MM.1S (cell line): ENCODE measurements at regions not wholly inside any gene's neighbourhood (a gene's known extent, or its start where the extent isn't known, plus 50 kb on each side); places are given as distances from the start of the nearest gene placed in this dataset.

Experiments
- DNase-seq: peaks from one replicate; pipeline ENCODE4 v3.0.0-alpha.2; 2015
- H2AFZ ChIP-seq: fragments of 300-600 bp; sonication (generic); 2 replicates; pipeline ENCODE4 v1.6.0; 2016; ENCODE audit warnings: antibody characterized with exemption, low read length
- H3F3A ChIP-seq: fragments of 300-600 bp; sonication (generic); 2 replicates; pipeline ENCODE4 v1.6.1; 2016; ENCODE audit warnings: mild to moderate bottlenecking, antibody characterized with exemption, low read length, moderate library complexity, mixed read lengths; ENCODE audit not compliant: insufficient read depth
- H3K27ac ChIP-seq: fragments of 300-600 bp; sonication (generic); 2 replicates; pipeline ENCODE4 v1.5.1; 2016; ENCODE audit warnings: mild to moderate bottlenecking, low read length
- H3K27me3 ChIP-seq: fragments of 300-600 bp; sonication (generic); replicated peaks from 2 replicates; pipeline ENCODE4 v1.6.0; 2016; ENCODE audit warnings: low read length; ENCODE audit not compliant: insufficient read depth
- H3K36me3 ChIP-seq: fragments of 300-600 bp; sonication (generic); replicated peaks from 2 replicates; pipeline ENCODE4 v1.6.1; 2016; ENCODE audit warnings: mild to moderate bottlenecking, low read length, mixed read lengths; ENCODE audit not compliant: insufficient read depth
- H3K4me1 ChIP-seq: fragments of 300-600 bp; sonication (generic); 2 replicates; pipeline ENCODE4 v1.6.1; 2016; ENCODE audit warnings: low read length, mixed read lengths
- H3K4me2 ChIP-seq: fragments of 300-600 bp; sonication (generic); 2 replicates; pipeline ENCODE4 v1.6.0; 2016; ENCODE audit warnings: low read depth, low read length
- H3K4me3 ChIP-seq: fragments of 300-600 bp; sonication (generic); 2 replicates; pipeline ENCODE4 v1.5.1; 2016; ENCODE audit warnings: low read length, mixed read lengths
- H3K79me2 ChIP-seq: fragments of 300-600 bp; sonication (generic); 2 replicates; pipeline ENCODE4 v1.6.1; 2016; ENCODE audit warnings: mixed run types, low read length, mixed read lengths
- H3K9ac ChIP-seq: fragments of 300-600 bp; sonication (generic); 2 replicates; pipeline ENCODE4 v1.6.1; 2016; ENCODE audit warnings: low read length, mixed read lengths
- H3K9me2 ChIP-seq: fragments of 300-600 bp; sonication (generic); replicated peaks from 2 replicates; pipeline ENCODE4 v1.6.1; 2016; ENCODE audit warnings: mild to moderate bottlenecking, low read length, mixed read lengths; ENCODE audit not compliant: insufficient read depth
- H3K9me3 ChIP-seq: fragments of 300-600 bp; sonication (generic); replicated peaks from 2 replicates; pipeline ENCODE4 v1.6.1; 2016; ENCODE audit warnings: mild to moderate bottlenecking, low read length, mixed read lengths; ENCODE audit not compliant: insufficient read depth
- H4K20me1 ChIP-seq: fragments of 300-600 bp; sonication (generic); 2 replicates; pipeline ENCODE4 v1.6.1; 2016; ENCODE audit warnings: mild to moderate bottlenecking, low read length, moderate library complexity, mixed read lengths; ENCODE audit not compliant: insufficient read depth
- CTCF ChIP-seq: fragments of 300-600 bp; sonication (generic); IDR thresholded peaks from 2 replicates; pipeline ENCODE4 v1.5.1; 2016; ENCODE audit warnings: antibody characterized with exemption, low read length, mixed read lengths
- EZH2 ChIP-seq: fragments of 300-600 bp; sonication (generic); optimal IDR thresholded peaks from 2 replicates; pipeline ENCODE3; 2017; ENCODE audit warnings: low read depth, mild to moderate bottlenecking, antibody characterized with exemption, low read length, mixed read lengths
- EZH2phosphoT487 ChIP-seq: fragments of 300-600 bp; sonication (generic); IDR thresholded peaks from 2 replicates; pipeline ENCODE4 v1.6.1; 2018; ENCODE audit warnings: antibody characterized with exemption, low read length

- Histone ChIP-seq H3K4me1 (no peaks in the 10 kb centered on the region), H2AFZ (no peak overlapping the region), H4K20me1 (no peaks in the 10 kb centered on the region), H3K4me2 (no peak overlapping the region), H3K79me2 (no peaks in the 10 kb centered on the region), H3K27me3 (no peaks in the 10 kb centered on the region), H3K9me2 (no peaks in the 10 kb centered on the region), H3K9me3 (no peaks in the 10 kb centered on the region), H3K4me3 (no peak overlapping the region), H3K9ac (no peak overlapping the region), H3F3A (no peaks in the 10 kb centered on the region), H3K36me3 (no peaks in the 10 kb centered on the region), H3K27ac (no peak overlapping the region)
- no peak for DNase-seq
- TF ChIP-seq EZH2phosphoT487: no peak
- TF ChIP-seq CTCF: no peak
- no peak for TF ChIP-seq EZH2
These were observed 441.4 kb upstream of the CELF4 start for GRCh38 chr18:38007026-38007425.

- Histone ChIP-seq H3K36me3 (no peaks in the 10 kb centered on the region), H3K4me2 (no peak overlapping the region), H3K9ac (no peak overlapping the region), H3K4me3 (no peak overlapping the region), H3K9me2 (no peaks in the 10 kb centered on the region), H3K79me2 (no peaks in the 10 kb centered on the region), H3K9me3 (no peaks in the 10 kb centered on the region), H2AFZ (no peak overlapping the region), H4K20me1 (no peaks in the 10 kb centered on the region), H3K4me1 (no peaks in the 10 kb centered on the region), H3K27me3 (no peaks in the 10 kb centered on the region), H3F3A (no peaks in the 10 kb centered on the region), H3K27ac (no peak overlapping the region)
- no peak for TF ChIP-seq CTCF
- no peak for TF ChIP-seq EZH2
- no peak for TF ChIP-seq EZH2phosphoT487
- no peak for DNase-seq
These were observed 440.9 kb upstream of the CELF4 start for GRCh38 chr18:38006541-38006940.

- no peaks in the 10 kb centered on the region for H3K9me3 ChIP-seq
- H3K4me3 ChIP-seq: no peak overlapping the region
- no peaks in the 10 kb centered on the region for H3K36me3 ChIP-seq
- H3K4me1 ChIP-seq: no peaks in the 10 kb centered on the region
- H3K4me2 ChIP-seq: no peak overlapping the region
- H2AFZ ChIP-seq: no peak overlapping the region
- H3K27ac ChIP-seq: no peak overlapping the region
- H3F3A ChIP-seq: no peaks in the 10 kb centered on the region
- no peaks in the 10 kb centered on the region for H3K79me2 ChIP-seq
- H3K27me3 ChIP-seq: no peaks in the 10 kb centered on the region
- no peaks in the 10 kb centered on the region for H3K9me2 ChIP-seq
- no peaks in the 10 kb centered on the region for H4K20me1 ChIP-seq
- TF ChIP-seq EZH2phosphoT487: no peak
- TF ChIP-seq EZH2: no peak
- TF ChIP-seq CTCF: no peak
- DNase-seq: no peak
- H3K9ac ChIP-seq: no peak overlapping the region
These were observed 432.1 kb upstream of the CELF4 start for GRCh38 chr18:37997695-37998094.

- no peak for DNase-seq
- no peaks in the 10 kb centered on the region for H3K9me3 ChIP-seq
- H3K27ac ChIP-seq: no peak overlapping the region
- no peak overlapping the region for H3K4me2 ChIP-seq
- H4K20me1 ChIP-seq: no peaks in the 10 kb centered on the region
- no peaks in the 10 kb centered on the region for H3K36me3 ChIP-seq
- H3K79me2 ChIP-seq: no peaks in the 10 kb centered on the region
- no peak for TF ChIP-seq EZH2phosphoT487
- TF ChIP-seq CTCF: no peak
- TF ChIP-seq EZH2: no peak
- no peaks in the 10 kb centered on the region for H3K9me2 ChIP-seq
- no peaks in the 10 kb centered on the region for H3K4me1 ChIP-seq
- no peak overlapping the region for H2AFZ ChIP-seq
- no peaks in the 10 kb centered on the region for H3F3A ChIP-seq
- no peaks in the 10 kb centered on the region for H3K27me3 ChIP-seq
- H3K4me3 ChIP-seq: no peak overlapping the region
- H3K9ac ChIP-seq: no peak overlapping the region
These were observed 422.3 kb upstream of the CELF4 start for GRCh38 chr18:37987901-37988300.
